GM19023 (cell line): ENCODE measurements at regions not wholly inside any gene's neighbourhood (a gene's known extent, or its start where the extent isn't known, plus 50 kb on each side); places are given as distances from the start of the nearest gene placed in this dataset.

ENCODE experiments used
- ATAC-seq: cut with Tn5 transposase; IDR thresholded peaks from one replicate; pipeline ENCODE4 v1.9.1; 2021; ENCODE audit warnings: mild to moderate bottlenecking, moderate library complexity; ENCODE audit not compliant: unreplicated experiment

DNA sequence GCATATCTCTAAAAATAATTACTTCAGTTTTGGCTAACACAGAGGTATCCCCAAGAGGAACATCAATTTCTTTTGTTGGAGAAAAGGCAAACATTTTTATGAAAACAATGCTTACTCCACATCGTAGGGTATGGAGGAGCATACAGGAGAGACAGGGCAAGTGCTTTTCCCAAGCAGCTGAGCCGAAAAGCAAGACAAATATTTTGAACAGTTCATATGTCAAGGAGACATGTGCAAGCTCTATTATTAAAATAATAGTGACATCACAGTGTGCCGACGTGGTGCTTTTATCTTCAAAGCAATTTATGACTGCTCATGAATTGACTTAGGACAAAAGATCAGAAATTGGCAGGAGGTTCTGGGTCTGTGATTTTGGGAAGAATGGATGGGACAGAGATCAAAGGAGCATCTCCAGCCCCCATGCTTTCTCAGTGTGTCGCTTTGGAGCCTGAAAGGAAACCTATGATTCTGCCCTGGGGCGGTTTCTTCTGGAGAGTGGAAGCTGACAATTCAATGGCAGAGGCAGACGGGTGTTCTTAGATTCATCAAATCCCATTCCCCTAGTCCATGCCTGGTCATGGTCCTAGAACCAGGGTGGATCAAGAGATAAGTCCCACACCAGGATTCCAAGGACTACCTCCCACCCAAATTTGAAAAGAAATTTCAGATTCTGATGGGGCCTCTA, 97.1 kb downstream of the JCAD start:
- no peak for ATAC-seq

DNA sequence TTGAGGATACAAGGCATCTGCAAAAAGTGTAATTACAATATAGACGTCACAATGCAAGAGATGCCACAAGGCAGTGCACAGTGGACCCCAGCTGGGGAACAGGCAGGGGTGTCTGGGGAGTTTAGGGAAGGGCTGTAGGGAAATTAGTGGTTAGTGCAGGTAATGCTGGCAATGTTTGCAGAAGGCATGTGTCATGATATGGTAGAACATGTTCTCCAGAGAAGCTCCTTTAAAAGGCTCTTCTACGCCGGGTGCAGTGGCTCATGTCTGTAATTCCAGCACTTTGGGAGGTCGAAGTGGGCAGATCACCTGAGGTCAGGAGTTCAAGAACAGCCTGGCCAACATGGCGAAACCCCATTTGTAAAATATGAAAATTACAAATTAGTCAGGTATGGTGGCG, 98.0 kb downstream of the JCAD start:
- no peak for ATAC-seq

DNA sequence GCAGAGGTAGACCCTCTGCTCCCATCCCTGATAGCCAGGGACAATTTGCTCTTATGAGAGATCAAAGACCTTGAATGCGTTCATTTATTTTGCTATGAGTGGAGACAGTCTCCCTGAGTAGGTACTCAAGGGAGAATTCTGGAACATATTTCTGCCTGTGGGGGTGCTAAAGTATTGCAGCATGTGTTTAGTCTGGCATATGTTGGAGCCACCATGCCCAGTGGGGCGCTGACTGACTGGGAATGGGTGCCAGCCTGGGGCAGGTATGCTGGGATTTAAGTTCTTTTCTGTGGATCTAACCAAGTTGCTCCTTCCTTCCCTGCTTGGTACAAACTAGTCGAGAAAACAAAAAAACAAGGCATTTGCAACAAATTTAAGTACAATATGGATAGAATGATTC, 99.1 kb downstream of the JCAD start:
- ATAC-seq: no peak

DNA sequence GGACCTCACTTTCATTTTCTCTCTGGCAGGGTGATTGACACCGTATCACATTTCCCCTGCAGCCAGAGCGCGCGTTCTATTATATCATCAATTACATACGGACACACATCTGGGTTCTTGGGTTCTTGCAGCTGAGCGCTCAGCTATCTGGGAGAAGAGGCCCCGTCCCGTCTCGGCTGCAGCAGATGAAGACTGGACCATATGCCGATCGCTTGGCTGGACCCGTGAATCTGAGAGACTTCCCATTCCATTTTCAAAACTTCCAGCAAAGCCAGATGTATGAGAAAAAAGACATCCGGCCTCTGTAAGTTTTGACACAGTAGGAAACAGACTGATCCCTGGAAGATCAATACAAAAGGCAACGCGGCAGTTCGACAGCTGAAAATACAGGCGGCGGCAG, 99.8 kb downstream of the JCAD start:
- ATAC-seq: no peak

DNA sequence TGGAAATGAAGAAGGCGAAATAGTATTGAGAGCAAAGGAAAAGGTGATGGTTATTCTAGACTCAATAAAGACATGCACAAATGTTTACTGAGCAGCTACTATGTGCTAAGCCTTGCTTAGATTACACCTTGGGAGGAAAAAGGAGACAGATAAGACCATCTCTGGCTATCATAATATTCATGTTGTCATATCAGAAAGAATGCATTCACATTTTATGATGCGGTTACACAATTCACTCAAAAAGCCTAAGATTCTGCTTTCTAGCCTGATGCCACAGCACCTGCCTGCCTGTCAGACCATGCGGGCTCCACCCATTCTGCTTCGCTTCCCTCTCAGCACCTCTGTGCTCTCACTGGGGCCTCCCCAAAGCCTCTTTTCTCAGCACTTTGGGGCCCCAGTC, 100.9 kb downstream of the JCAD start:
- no peak for ATAC-seq

DNA sequence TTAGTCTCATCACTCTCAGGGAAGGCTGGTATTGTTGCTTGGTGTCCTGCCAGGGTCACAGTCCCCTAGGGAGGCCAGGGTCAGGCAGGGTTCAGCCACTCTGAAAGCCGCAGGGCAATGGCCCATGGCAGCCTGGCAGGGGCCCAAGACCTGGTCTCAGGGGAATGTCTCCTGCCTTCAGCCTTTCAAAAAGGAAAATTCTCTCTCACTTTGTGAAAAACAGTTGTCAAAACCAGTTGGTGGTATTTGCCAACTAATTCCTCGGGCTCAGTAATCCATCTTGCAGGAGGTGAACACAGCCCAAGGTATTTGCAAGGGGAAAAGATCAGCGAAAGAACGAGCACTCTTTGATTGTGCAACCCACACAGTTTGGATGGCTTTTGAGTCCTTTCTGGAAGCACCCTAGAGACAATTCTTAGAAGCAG, 101.5 kb downstream of the JCAD start:
- ATAC-seq: no peak

DNA sequence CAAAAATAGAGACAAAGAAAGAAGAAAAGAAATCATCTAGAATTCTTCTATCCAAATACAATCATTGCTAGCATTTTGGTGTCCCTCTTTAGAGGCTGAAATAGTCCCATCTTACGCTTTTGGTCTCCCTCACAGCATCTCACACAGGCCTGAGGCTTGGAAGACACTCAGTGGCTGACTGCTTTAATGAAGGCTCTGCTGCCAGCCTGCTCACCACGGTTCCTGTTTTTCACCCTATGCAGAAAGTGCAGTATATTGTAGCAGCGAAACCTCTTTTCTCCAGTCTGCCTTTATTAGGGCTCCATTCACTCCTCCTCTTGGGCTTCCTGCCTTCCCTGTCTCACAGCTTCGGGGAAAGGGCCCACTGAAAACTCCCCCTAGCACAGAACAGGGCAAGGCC, 102.2 kb downstream of the JCAD start:
- ATAC-seq: no peak

DNA sequence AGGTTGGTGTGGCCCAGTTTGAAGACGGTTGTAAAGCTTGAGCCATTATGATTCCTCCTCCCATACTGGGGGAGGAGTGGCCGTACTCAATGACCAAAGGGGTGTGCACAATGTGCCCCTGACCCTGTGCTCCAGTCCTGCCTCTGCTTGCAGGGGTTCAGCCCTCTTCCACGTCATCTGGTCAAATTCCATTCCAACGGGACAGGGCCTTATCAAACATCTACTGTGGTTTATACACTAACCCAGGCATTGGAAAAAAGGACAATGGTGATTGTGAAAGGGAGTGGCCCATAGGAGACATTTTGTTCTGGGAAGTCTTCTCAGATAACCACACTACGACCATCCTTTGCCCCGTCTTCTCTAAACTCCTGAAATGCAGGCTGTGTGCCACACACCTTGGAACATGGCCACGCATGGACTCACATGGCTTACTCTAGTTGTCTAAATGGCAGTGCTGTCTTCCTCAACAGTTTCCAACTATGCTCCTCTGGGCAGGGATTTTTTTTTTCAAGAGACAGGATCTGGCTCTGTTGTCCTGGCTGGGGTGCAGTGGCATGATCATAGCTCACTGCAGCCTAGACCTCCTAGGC, 103.0 kb downstream of the JCAD start:
- no peak for ATAC-seq

DNA sequence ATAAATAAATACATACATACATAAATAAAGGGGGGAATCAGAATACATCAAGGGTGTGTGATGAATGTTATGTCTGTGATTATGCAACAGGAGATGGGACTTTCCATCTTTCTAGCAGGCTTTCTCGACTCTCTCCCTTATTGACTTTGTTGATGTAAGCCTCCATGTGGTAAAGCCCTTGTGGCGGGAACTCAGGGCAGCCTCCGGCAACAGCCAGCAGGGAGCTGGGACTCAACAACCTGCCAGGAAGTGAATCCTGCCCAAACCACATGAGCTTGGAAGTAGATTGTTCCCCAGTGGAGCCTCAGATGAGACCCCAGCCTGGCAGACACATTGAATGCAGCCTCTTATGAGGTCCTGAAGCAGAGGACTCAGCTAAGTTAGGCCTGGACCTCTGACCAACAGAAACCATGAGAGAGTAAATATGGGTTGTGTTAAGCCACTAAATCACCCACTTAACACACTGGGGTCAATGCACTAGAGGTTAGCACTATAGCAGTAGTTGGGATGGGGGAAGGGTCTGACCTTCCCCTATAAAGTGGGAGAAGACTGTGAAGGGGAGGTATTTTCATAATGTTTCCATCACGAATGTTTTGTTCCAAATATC, 104.0 kb downstream of the JCAD start:
- no peak for ATAC-seq

DNA sequence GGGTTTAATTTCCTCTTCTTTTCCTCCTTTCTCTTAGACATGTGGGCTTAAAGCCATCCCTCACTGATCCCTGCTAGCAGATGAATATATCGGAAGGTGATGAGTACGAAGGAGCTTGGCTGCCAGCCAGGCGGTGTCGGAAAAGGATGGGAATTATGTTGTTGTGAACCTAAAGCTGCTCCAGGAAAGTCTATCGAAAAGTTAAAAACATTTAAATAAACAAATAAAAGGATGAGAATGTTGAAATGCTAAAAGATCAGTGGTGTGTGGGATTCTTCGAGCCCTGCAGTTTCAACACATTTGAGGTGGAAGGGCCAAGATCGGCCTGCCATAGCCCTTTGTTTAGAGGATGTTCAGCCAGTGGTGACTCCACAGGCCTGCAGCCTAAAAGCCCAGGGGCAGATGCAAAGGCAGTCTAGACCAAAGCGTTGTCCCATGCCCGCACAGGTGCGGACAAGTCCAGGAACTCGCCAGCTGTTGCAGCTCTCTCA, 107.9 kb downstream of the JCAD start:
- ATAC-seq: no peak

DNA sequence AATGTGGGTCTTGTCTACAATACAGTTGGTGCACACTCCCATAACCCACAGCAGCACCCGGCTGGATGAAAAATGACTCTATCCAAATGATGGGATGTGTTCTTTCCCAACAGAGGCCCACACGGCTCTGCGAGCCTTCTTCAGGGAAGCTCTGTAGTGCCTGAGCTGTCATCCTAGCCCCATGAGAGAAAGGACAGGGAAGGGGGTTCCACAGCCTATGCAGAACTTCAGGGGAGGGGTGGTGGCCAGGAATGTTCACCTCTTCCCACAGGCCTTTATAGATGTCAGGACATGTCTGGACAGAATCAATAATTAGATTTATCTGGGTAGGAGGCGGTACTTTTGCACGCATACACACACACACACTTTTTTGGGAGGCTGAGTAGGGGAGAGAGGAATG, 109.0 kb downstream of the JCAD start:
- ATAC-seq: no peak

DNA sequence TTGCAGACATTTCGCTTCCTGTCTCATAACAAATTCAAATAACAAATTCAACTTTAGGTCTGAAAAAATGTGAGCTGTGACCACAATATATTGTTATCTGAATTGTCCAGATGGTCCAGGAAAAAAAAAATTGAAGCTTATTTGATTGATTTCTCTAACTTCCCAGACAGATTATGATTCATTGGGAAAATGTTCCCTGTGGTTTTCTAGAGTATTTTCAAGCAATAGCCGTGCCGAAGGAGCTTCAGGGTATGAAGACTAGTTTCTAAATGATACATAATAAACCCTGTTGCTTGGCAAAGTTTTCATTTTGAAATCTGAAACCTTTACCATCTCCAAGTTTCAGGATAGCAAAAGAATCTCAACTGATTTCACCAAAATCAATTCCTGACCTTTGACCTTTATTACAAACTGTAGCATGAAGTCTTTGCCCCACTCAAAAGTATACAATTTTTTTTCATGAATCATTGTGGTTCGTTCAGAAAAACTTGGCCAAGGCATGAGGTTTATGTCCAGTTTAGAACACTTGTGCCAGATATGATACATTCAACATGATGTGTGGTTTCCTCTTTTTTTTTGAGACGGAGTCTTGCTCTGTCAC, 109.9 kb downstream of the JCAD start:
- ATAC-seq: no peak

DNA sequence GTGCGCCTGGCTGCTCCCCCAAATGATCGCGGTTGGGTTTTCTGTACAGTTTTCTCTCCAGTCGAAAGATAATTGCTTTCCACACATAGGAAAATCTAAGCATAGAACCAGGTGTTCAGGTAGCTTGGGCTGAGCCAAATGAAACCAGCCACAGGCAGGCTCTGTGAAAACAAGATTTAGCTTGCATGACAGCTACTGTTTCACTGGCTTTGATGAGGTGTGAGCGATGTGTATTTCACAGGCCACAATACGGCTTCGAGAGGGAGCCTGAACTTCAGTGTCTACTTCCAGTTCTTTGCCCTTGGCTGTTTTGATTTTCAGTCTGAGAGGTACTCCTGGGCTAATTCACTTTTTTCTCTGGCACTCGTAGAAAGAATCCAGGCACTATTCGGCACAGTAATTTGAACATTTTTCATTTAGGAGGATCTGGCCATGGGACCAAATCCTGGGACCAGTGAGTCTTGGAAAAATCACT, 110.5 kb downstream of the JCAD start:
- ATAC-seq: no peak

DNA sequence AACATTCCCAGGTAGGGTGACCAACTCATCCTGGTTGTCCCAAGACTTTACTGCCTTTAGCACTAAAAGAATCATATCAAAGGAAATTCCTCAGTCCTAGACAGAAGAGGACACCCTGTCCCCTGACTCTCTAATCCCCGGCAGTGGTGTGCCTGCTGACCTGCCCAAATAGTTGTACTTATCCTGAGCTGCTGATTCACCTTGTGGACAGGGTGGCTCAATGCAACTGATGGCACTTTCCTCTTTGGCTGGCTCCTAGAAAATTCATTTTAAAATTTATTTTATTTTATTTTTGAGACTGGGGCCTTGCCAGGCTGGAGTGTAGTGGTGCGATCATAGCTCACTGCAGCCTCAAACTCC, 111.7 kb downstream of the JCAD start:
- ATAC-seq: no peak

DNA sequence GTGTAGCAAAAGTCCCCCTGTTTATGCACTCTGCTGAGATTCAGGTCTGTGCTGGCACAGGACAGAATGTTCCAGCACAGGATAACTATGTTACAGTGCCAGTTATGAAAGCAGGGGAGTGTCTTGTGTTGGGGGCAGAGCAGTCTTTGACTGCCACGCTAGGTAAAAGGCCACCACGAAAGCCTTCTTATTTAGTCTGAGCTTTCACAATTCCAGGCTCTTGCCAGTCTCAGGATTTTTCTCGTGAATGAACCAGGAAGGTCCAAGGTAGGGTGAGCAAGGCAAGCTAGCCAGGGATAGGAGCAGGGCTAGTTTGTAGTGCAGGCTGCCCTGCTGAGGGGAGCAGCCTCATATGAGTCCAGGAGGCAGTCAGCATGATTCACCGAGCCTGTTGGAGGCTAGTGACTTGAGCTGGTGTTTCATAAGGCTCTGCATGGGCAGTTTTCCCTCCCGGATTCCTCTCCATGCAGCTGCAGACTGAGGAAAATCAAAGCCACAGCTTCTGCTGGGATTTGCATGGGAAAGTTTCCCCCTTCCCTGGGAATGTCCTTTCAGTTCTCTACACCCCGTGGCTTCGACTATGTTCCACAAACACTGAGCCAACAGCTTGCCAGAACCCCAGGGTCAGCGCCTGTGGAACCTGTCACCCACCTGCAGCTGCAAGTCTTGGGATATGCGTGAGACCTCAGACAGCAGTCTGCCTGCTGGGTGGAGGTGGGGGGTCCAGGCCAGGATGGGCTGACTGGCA, 112.3 kb downstream of the JCAD start:
- no peak for ATAC-seq

DNA sequence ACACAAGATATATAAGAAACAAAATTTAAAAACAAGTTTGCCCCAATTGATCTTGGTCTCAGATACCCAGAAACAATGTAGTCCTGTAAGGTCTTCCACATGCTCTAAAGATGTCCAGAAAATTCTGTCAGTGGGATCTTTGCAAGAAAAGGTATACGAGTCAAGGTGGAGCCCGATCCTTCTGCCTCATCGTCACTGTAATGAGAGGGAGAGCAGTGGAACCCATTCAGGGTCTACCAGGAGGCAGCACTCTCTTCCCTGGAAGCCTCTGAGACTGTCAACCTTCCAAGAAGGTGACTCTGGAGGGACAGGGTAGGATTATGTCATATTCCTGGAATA, 112.8 kb downstream of the JCAD start:
- no peak for ATAC-seq

DNA sequence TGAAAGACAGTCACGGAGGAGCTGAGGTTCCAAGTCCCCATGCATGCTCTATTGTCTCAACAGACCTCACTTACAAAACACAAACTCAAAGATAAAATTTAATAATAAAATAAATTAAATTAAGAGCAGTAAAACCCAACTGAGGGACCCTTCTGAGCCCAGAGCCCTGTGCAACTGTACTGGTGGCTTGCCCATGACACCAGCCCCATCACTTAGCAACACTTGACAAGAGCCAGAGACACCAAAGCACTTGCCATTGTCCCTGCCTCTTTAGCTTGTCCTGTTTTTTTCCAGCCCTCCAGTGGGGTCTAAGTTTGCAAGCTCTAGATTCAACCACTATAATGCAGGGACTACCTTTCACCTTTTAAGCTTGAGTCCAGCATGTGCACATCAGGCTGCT, 117.9 kb downstream of the JCAD start:
- no peak for ATAC-seq

DNA sequence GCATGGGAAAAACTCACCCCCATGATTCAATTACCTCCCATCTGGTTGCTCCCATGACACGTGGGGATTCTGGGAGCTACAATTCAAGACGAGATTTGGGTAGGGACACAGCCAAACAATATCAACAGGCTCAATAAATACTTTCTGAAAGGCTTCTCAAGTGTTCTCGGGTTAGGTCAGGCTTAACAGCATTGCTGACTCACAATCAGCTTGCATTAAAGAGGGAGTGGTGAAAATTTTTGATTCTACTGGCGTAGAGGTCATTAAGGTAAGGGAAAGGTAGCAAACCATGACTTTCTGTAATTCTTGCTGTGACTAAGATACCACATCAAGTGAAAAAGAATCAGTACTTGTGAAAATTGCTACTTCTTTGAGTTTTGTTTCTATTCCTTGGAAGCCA, 126.4 kb downstream of the JCAD start:
- no peak for ATAC-seq

DNA sequence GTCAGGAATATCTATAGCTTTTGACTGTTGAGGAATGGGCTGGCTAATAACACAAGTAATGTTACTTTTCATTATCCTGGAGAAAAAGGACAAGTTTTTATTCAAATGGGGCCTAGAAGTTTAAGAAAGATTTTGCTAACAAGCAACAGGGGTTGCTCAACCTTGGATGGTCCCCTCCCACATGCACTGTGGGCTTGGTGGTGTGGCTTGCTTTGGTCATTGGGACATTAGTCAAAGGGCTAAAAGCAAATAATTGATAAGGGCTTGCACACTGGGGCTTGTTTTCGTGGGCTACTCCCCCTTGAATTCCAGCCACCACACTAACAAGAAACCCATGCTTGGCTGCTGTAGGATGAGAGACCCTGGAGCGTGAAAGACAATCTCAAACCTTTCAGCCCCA, 127.6 kb downstream of the JCAD start:
- ATAC-seq: no peak

DNA sequence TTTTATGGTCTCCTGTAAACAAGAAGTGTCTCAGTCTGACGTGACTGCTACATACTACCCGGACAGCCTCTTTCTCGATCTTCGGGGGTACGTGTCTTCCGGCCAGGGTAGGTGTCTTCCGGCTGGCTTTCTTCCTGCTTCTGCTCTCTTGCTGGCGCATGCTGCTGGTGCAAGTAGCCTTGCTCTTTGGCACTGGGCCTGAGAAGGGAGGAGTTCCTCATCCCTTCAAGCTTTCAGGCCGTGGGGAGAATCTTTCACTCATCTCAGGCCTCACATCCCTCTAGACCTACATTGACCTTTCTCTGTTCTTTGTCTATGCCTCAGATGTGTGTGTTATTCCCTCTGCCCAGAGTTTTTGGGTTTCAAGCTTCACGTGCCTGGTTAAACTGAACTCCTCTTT, 130.4 kb downstream of the JCAD start:
- ATAC-seq: no peak

DNA sequence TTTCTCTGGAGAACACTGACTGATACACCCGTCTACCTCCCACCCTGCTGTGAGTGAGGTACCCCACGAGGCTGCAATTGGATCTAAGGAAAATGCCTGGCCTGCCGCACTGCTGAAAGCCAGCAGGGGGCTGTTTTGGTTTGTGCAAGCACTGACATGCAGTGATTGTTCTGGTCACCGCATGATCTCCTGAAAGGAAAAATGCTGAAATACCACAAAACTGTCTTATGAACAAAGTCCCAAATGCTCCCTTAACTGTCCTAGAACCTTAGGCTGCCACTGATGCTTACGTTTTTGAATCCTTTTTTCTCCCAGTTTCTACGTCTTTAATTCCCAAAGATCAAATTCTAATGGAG, 132.7 kb downstream of the JCAD start:
- ATAC-seq: no peak
